ENCODE measurements at regions not wholly inside any gene's neighbourhood (a gene's known extent, or its start where the extent isn't known, plus 50 kb on each side); places are given as distances from the start of the nearest gene placed in this dataset.
"Not testable (repeated sequence)": the region's sequence is repeated elsewhere in the genome, so short reads cannot be mapped to it uniquely, and the experiment has no call there.

DNA sequence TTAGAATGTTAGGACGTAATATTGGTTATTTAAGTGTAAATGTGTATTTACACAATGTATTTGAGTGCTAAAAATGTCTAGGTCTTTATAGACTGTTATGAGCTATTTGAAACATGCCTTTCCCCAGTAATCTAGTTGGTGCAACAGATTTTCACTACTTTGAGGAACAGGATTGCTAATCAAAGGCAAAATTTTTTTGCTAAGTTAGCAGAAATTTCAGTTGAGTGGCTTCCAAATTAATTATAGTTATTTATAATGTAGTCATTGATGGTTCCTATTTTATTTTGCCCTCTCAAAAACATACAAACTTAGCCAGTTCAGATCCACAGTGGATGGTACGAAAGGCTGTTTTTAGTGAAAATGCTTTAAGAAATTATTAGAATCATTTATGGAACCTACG is 78.7 kb upstream of the LYZL2 start:
- H3K4me3 ChIP-seq (ENCODE audit: low read depth, low read length): no peak overlapping the region
- no peak overlapping the region for H3K27ac ChIP-seq

DNA sequence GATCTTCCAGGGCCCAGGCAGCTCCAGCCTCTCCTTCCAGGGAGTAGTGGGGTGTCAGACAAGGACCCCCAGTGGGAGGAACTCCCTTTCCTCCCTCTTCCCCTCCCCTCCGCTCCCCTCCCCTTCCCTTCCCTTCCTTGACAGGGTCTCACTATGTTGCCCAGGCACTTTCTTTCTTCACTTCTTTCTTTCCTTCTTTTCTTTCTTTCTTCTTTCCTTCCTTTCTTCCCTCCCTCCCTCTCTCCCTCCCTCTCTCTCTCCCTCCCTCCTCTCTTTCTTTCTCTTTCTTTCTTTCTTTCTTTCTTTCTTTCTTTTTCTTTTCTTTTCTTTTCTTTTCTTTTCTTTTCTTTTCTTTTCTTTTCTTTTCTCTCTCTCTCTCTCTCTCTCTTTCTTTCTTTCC is 76.6 kb upstream of the LYZL2 start:
- H3K4me3 ChIP-seq (ENCODE audit: low read depth, low read length); H3K36me3 ChIP-seq (replicated peaks); H3K27ac ChIP-seq; H3K27me3 ChIP-seq (replicated peaks); in situ Hi-C loops (cut with HindIII; ENCODE audit: low pct_ligation_motif_present, low sequenced_read_pairs); DNase-seq: not testable (repeated sequence)

More for the DNA sequence above, 78.7 kb upstream of the LYZL2 start:
- H3K27me3 ChIP-seq (replicated peaks): no peaks in the 10 kb centered on the region
- DNase-seq: no peak
- TF ChIP-seq, protein P1, sequence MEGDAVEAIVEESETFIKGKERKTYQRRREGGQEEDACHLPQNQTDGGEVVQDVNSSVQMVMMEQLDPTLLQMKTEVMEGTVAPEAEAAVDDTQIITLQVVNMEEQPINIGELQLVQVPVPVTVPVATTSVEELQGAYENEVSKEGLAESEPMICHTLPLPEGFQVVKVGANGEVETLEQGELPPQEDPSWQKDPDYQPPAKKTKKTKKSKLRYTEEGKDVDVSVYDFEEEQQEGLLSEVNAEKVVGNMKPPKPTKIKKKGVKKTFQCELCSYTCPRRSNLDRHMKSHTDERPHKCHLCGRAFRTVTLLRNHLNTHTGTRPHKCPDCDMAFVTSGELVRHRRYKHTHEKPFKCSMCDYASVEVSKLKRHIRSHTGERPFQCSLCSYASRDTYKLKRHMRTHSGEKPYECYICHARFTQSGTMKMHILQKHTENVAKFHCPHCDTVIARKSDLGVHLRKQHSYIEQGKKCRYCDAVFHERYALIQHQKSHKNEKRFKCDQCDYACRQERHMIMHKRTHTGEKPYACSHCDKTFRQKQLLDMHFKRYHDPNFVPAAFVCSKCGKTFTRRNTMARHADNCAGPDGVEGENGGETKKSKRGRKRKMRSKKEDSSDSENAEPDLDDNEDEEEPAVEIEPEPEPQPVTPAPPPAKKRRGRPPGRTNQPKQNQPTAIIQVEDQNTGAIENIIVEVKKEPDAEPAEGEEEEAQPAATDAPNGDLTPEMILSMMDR (IDR thresholded peaks at IDR 0.05; ENCODE audit: low read depth, low read length, missing control alignments): no peak
- in situ Hi-C loops (cut with HindIII; ENCODE audit: low pct_ligation_motif_present, low sequenced_read_pairs): no loop called here
- no peaks in the 10 kb centered on the region for H3K36me3 ChIP-seq (replicated peaks)

DNA sequence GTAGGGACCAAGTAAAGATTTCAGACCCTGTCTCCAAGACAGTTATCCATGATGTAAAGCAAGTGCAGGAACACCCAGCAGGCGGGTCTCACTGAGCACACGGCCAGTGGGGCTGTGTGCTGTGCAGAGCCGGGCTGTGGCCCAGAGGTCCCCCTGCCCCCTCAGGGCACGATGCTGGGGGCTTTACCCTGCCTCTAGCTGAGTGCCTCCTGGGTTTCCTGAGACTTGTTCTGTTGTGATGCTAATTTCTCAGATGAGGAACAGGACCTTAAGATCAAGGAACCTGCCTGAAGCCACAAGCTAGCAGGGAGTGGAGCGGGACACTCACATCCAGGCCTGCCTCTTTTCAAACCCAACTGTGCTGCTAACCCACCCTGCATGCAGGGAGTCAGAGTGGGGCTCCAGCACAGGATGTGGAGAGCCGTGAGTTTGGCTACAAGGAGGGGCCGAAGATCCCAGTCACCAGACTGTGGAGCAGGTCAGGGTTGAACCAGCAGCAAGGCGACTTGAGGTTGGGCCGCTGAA is 76.1 kb upstream of the LYZL2 start:
- H3K4me3 ChIP-seq (ENCODE audit: low read depth, low read length): no peak overlapping the region
- no peaks in the 10 kb centered on the region for H3K27me3 ChIP-seq (replicated peaks)
- H3K27ac ChIP-seq: no peak overlapping the region
- no peaks in the 10 kb centered on the region for H3K36me3 ChIP-seq (replicated peaks)
- DNase-seq: no peak
- TF ChIP-seq, protein P1 (IDR thresholded peaks at IDR 0.05; ENCODE audit: low read depth, low read length, missing control alignments): no peak
- in situ Hi-C loops (cut with HindIII; ENCODE audit: low pct_ligation_motif_present, low sequenced_read_pairs): no loop called here

DNA sequence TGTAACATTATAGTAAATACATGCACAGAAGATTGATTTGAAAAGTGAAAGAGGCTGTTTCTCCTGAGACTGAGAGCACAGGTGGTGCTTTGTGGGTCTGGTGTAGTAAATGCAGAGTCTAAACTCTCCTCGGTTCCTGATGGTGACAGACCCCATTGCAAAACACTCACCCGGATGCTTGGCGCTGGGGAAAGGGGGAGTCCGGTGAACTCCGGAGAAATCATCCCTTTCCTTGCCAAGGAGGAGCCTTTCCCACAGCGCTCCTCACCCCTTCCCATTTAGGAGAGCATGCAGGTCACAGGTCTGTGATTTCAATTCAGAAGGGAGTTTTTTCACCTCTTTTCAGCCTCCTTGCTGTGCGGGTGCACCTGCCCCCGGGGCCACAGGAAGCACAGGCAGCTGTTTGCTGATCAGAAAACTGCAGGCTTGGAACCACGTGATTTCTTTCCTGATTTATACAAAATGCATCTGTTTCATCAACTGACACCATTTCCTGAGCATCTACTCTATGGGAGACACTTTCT is 75.6 kb upstream of the LYZL2 start:
- Histone ChIP-seq H3K4me3 (ENCODE audit: low read depth, low read length) (no peak overlapping the region), H3K36me3 (replicated peaks) (no peaks in the 10 kb centered on the region), H3K27me3 (replicated peaks) (no peaks in the 10 kb centered on the region), H3K27ac (no peak overlapping the region)
- no peak for DNase-seq
- in situ Hi-C loops (cut with HindIII; ENCODE audit: low pct_ligation_motif_present, low sequenced_read_pairs): no loop called here
- TF ChIP-seq, protein P1 (IDR thresholded peaks at IDR 0.05; ENCODE audit: low read depth, low read length, missing control alignments): no peak

DNA sequence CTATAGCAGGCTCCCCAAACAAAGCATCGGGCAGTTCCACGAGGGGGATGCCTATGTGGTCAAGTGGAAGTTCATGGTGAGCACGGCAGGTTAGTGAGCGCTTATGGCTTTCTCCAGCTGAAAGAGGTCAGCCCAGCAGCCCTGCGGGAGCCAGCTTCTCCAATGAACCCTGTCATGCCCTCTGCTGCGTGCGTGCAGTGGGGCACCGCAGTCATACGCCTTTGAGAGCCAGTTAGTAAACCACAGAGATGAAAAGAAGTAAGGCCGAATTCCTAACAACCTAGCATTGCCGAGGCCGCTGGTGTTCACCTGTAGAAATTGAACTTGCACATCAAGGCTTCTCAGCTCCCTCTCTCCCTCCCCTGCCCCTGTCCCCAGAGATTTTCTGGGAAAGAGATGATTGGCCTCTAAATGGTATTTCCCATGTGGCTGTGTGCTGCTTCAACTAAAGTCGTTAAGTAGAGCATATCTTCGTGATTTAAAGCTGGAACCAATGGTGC is 75.1 kb upstream of the LYZL2 start:
- H3K36me3 ChIP-seq (replicated peaks); H3K27me3 ChIP-seq (replicated peaks); H3K27ac ChIP-seq; H3K4me3 ChIP-seq (ENCODE audit: low read depth, low read length); in situ Hi-C loops (cut with HindIII; ENCODE audit: low pct_ligation_motif_present, low sequenced_read_pairs); DNase-seq: not testable (repeated sequence)

DNA sequence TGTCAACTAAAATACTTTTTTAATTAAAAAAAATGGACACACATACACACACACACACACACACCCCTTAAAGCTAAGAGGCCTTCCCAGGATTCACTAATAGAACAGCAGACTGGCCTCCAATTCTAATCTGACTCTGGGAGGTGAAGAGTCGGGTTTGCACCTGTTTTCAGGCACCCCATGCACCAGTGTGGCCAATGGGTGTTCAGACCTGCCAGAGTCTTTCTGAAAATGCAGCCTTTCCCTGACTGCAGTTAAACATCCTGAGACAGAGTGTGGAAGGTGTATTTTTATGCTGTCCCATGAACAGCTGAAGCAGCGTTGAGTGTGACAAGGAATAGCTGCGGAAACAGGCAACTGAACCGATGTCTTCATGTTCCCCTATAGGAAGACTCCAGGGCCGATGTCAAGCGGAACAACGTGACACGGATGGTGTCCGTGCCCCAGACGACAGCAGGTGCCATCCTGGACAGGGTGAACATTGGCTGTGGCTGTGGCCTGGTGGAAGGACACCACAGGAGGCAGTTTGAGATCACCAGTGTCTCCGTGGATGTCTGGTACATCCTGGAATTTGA is 74.6 kb upstream of the LYZL2 start:
- no peak overlapping the region for H3K27ac ChIP-seq
- TF ChIP-seq, protein P1 (IDR thresholded peaks at IDR 0.05; ENCODE audit: low read depth, low read length, missing control alignments): no peak
- H3K4me3 ChIP-seq (ENCODE audit: low read depth, low read length): no peak overlapping the region
- DNase-seq: no peak
- in situ Hi-C loops (cut with HindIII; ENCODE audit: low pct_ligation_motif_present, low sequenced_read_pairs): no loop called here
- H3K27me3 ChIP-seq (replicated peaks): no peaks in the 10 kb centered on the region
- no peaks in the 10 kb centered on the region for H3K36me3 ChIP-seq (replicated peaks)

DNA sequence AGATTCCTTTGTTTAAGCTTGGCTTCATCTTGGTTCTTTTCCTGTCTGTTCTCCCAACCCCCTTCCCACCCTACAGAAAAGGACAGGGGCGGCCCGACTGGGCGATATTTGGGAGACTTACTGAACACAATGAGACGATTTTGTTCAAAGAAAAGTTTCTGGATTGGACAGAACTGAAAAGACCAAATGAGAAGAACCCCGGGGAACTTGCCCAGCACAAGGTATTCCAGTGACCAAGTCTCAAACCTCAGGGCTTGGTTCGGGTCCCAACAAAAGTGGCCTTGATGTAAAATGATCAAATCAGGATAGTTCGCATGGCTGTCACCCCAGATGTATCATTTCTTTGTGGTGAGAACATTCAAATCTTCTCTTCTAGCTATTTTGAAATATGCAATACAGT is 73.9 kb upstream of the LYZL2 start:
- DNase-seq; H3K27me3 ChIP-seq (replicated peaks); in situ Hi-C loops (cut with HindIII; ENCODE audit: low pct_ligation_motif_present, low sequenced_read_pairs); H3K4me3 ChIP-seq (ENCODE audit: low read depth, low read length); H3K36me3 ChIP-seq (replicated peaks); H3K27ac ChIP-seq: not testable (repeated sequence)

Data from brain microvascular endothelial cell (primary cell).